ENCODE measurements at regions not wholly inside any gene's neighbourhood (a gene's known extent, or its start where the extent isn't known, plus 50 kb on each side); places are given as distances from the start of the nearest gene placed in this dataset.

GRCh38 chr6:139758209-139758611, 383.8 kb upstream of the CITED2 start:
- H3K4me3 ChIP-seq (ENCODE audit: insufficient read depth, low read length, poor library complexity, severe bottlenecking) = no peak overlapping the region
- H2AFZ ChIP-seq (ENCODE audit: low read depth, low read length, severe bottlenecking) = no peak overlapping the region
- H3K4me2 ChIP-seq (ENCODE audit: low read depth, low read length, poor library complexity, severe bottlenecking) = no peak overlapping the region
- no peaks in the 10 kb centered on the region for H3F3A ChIP-seq (ENCODE audit: insufficient read depth)
- H3K9me2 ChIP-seq (replicated peaks; ENCODE audit: insufficient read depth, low read length) = no peaks in the 10 kb centered on the region
- no peaks in the 10 kb centered on the region for H3K9me3 ChIP-seq (ENCODE audit: insufficient read depth, low read length)
- no peak overlapping the region for H3K27ac ChIP-seq (ENCODE audit: low read depth, low read length)
- no peaks in the 10 kb centered on the region for H3K79me2 ChIP-seq (ENCODE audit: insufficient read depth, low read length)
- no peak overlapping the region for H3K9ac ChIP-seq (ENCODE audit: low read length)
- TF ChIP-seq CTCF (IDR thresholded peaks at IDR 0.05; ENCODE audit: insufficient read depth, low read length, poor library complexity, severe bottlenecking) (no peak), EZH2phosphoT487 (conservative IDR thresholded peaks at IDR 0.05; ENCODE audit: low read length) (no peak)
- no peaks in the 10 kb centered on the region for H4K20me1 ChIP-seq (ENCODE audit: low read depth, low read length)
- no peaks in the 10 kb centered on the region for H3K36me3 ChIP-seq (ENCODE audit: low read length)
- H3K27me3 ChIP-seq (ENCODE audit: low read length) = no peaks in the 10 kb centered on the region

GRCh38 chr6:139757784-139758183, 383.3 kb upstream of the CITED2 start:
- no peak overlapping the region for H3K27ac ChIP-seq (ENCODE audit: low read depth, low read length)
- no peak for TF ChIP-seq CTCF (IDR thresholded peaks at IDR 0.05; ENCODE audit: insufficient read depth, low read length, poor library complexity, severe bottlenecking)
- no peak for TF ChIP-seq EZH2phosphoT487 (conservative IDR thresholded peaks at IDR 0.05; ENCODE audit: low read length)
- no peak overlapping the region for H3K4me2 ChIP-seq (ENCODE audit: low read depth, low read length, poor library complexity, severe bottlenecking)
- H4K20me1 ChIP-seq (ENCODE audit: low read depth, low read length) = no peaks in the 10 kb centered on the region
- H2AFZ ChIP-seq (ENCODE audit: low read depth, low read length, severe bottlenecking) = no peak overlapping the region
- H3F3A ChIP-seq (ENCODE audit: insufficient read depth) = no peaks in the 10 kb centered on the region
- no peaks in the 10 kb centered on the region for H3K36me3 ChIP-seq (ENCODE audit: low read length)
- H3K9me2 ChIP-seq (replicated peaks; ENCODE audit: insufficient read depth, low read length) = no peaks in the 10 kb centered on the region
- no peaks in the 10 kb centered on the region for H3K27me3 ChIP-seq (ENCODE audit: low read length)
- H3K79me2 ChIP-seq (ENCODE audit: insufficient read depth, low read length) = no peaks in the 10 kb centered on the region
- H3K9me3 ChIP-seq (ENCODE audit: insufficient read depth, low read length) = no peaks in the 10 kb centered on the region
- no peak overlapping the region for H3K4me3 ChIP-seq (ENCODE audit: insufficient read depth, low read length, poor library complexity, severe bottlenecking)
- no peak overlapping the region for H3K9ac ChIP-seq (ENCODE audit: low read length)

GRCh38 chr6:139756381-139756780, 381.9 kb upstream of the CITED2 start:
- TF ChIP-seq CTCF (IDR thresholded peaks at IDR 0.05; ENCODE audit: insufficient read depth, low read length, poor library complexity, severe bottlenecking) = no peak
- TF ChIP-seq EZH2phosphoT487 (conservative IDR thresholded peaks at IDR 0.05; ENCODE audit: low read length) = no peak
- Histone ChIP-seq H3K36me3 (ENCODE audit: low read length) (no peaks in the 10 kb centered on the region), H3K27me3 (ENCODE audit: low read length) (no peaks in the 10 kb centered on the region), H3K9me2 (replicated peaks; ENCODE audit: insufficient read depth, low read length) (no peaks in the 10 kb centered on the region), H4K20me1 (ENCODE audit: low read depth, low read length) (no peaks in the 10 kb centered on the region), H3K4me3 (ENCODE audit: insufficient read depth, low read length, poor library complexity, severe bottlenecking) (no peak overlapping the region), H3K9ac (ENCODE audit: low read length) (no peak overlapping the region), H3K27ac (ENCODE audit: low read depth, low read length) (no peak overlapping the region), H2AFZ (ENCODE audit: low read depth, low read length, severe bottlenecking) (no peak overlapping the region), H3K79me2 (ENCODE audit: insufficient read depth, low read length) (no peaks in the 10 kb centered on the region), H3F3A (ENCODE audit: insufficient read depth) (no peaks in the 10 kb centered on the region), H3K4me2 (ENCODE audit: low read depth, low read length, poor library complexity, severe bottlenecking) (no peak overlapping the region), H3K9me3 (ENCODE audit: insufficient read depth, low read length) (no peaks in the 10 kb centered on the region)
